Liver (tissue), 3 donors: ENCODE measurements at regions not wholly inside any gene's neighbourhood (a gene's known extent, or its start where the extent isn't known, plus 50 kb on each side); places are given as distances from the start of the nearest gene placed in this dataset.

Source experiments
- GABPA ChIP-seq, 2 donors: IDR thresholded peaks in 1 of 2; conservative IDR thresholded peaks in 1 of 2; 2 replicates each; pipeline ENCODE4 v1.6.1; 2016; ENCODE audit warnings: antibody characterized with exemption in 2 of 2, mild to moderate bottlenecking in 1 of 2, moderate library complexity in 1 of 2
- RAD21 ChIP-seq, 2 donors: IDR thresholded peaks; 2 replicates each; pipeline ENCODE4 v1.6.1; 2016; ENCODE audit warnings: antibody characterized with exemption in 2 of 2, mild to moderate bottlenecking in 2 of 2
- RXRA ChIP-seq, 2 donors: IDR thresholded peaks; 2 replicates each; pipeline ENCODE4 v1.6.1; 2017 to 2018; ENCODE audit warnings: antibody characterized with exemption in 2 of 2, mild to moderate bottlenecking in 1 of 2
- TF ChIP-seq, protein P1 (sequence below): IDR thresholded peaks from 2 replicates; pipeline ENCODE4 v1.6.1; 2016; ENCODE audit warnings: antibody characterized with exemption
- TF ChIP-seq, protein P2 (sequence below): fragments of 150-350 bp; IDR thresholded peaks from 2 replicates; pipeline ENCODE4 v1.5.1; 2017; ENCODE audit warnings: improper control_type of control experiment, low read depth, low read length; ENCODE audit not compliant: missing input control
- donor health status: healthy.
- donor health status: healthy.

DNA sequence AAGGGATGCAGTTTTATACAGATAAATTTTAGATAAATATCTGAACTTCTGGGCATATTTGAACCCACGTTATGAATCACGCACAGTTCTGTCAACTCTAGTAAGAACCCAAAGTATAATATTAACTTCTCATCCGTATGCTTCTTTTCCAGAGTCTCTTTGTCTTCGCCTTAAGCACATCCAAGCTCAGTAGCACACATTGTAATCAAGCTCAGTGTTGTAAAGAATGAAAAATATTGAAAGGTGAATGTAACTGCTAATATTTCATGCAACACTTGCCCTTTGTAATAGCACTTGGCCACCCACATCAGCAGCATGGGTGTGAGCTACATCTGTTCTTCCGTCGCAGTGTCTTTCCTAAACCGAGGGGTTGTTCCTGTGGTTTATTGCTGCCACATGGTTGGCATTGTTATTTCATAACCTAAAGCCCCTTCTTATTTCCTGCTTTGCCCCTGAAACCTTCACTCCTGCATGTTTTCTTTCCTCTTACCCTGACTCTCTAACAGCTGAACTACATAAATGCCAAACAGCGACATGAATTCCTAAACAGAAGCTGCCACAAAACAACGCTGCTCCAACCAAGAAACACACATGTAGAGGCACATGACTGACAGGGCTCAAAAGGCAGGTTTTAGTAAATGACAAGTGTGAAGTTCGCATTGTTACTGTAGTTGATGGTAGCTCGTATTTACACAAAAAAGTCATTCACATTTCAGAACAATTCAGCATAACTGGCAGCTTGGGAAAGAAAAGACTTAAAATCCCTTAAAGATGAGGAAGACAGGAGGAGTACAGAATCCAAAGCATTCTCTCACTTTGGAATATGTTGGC, 190.1 kb upstream of the MEF2C start:
- TF ChIP-seq, protein P1, sequence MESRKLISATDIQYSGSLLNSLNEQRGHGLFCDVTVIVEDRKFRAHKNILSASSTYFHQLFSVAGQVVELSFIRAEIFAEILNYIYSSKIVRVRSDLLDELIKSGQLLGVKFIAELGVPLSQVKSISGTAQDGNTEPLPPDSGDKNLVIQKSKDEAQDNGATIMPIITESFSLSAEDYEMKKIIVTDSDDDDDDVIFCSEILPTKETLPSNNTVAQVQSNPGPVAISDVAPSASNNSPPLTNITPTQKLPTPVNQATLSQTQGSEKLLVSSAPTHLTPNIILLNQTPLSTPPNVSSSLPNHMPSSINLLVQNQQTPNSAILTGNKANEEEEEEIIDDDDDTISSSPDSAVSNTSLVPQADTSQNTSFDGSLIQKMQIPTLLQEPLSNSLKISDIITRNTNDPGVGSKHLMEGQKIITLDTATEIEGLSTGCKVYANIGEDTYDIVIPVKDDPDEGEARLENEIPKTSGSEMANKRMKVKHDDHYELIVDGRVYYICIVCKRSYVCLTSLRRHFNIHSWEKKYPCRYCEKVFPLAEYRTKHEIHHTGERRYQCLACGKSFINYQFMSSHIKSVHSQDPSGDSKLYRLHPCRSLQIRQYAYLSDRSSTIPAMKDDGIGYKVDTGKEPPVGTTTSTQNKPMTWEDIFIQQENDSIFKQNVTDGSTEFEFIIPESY, result no peak
- TF ChIP-seq, protein P2, sequence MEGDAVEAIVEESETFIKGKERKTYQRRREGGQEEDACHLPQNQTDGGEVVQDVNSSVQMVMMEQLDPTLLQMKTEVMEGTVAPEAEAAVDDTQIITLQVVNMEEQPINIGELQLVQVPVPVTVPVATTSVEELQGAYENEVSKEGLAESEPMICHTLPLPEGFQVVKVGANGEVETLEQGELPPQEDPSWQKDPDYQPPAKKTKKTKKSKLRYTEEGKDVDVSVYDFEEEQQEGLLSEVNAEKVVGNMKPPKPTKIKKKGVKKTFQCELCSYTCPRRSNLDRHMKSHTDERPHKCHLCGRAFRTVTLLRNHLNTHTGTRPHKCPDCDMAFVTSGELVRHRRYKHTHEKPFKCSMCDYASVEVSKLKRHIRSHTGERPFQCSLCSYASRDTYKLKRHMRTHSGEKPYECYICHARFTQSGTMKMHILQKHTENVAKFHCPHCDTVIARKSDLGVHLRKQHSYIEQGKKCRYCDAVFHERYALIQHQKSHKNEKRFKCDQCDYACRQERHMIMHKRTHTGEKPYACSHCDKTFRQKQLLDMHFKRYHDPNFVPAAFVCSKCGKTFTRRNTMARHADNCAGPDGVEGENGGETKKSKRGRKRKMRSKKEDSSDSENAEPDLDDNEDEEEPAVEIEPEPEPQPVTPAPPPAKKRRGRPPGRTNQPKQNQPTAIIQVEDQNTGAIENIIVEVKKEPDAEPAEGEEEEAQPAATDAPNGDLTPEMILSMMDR, result no peak
- TF ChIP-seq GABPA (IDR thresholded peaks at IDR 0.05 in 1 of 2, conservative IDR thresholded peaks at IDR 0.05 in 1 of 2) (no peak), RAD21 (IDR thresholded peaks at IDR 0.05) (no peak), RXRA (IDR thresholded peaks at IDR 0.05) (no peak)
